OCI-LY3 (cell line): ENCODE measurements at regions not wholly inside any gene's neighbourhood (a gene's known extent, or its start where the extent isn't known, plus 50 kb on each side); places are given as distances from the start of the nearest gene placed in this dataset.
"Not testable (repeated sequence)": the region's sequence is repeated elsewhere in the genome, so short reads cannot be mapped to it uniquely, and the experiment has no call there.

ENCODE experiments used
- EZH2phosphoT487 ChIP-seq: fragments of 200-600 bp; shearing (Covaris generic); IDR thresholded peaks from 2 replicates; pipeline ENCODE4 v1.6.1; 2018; ENCODE audit warnings: antibody characterized with exemption, mixed run types, low read depth
- TF ChIP-seq, protein P1 (sequence below): fragments of 200-600, 300-600 bp; sonication (generic); IDR thresholded peaks from 2 replicates; pipeline ENCODE4 v1.5.1; 2014; ENCODE audit warnings: antibody characterized with exemption, low read length, low read depth

DNA sequence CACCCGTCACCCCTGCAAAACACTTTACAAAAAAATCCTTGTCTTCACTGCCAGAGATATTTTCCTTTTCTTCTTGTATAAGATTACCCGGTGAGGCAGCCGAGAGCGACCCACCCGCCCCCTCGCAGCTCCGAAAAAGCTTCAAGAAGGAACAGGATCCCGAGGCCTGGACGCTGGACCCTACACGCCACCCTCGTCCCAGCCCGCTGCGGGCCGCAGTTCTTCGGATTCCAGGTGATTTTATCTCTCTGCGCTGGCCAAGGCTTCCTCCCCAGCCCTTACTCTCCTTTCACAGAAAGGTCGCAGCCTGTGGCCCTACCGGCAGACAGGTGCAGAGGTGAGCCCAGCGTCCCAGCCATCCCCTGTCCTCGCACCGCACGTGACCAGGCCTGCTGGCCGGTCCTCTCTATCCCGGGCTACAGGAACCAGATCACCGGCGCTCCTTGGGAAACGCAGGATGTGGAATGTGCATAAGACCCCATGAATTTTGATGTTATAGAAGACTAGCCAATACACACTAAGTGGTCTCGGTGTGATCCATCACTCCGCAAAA is 2993.5 kb upstream of the TEKT4 start:
- TF ChIP-seq, protein P1, sequence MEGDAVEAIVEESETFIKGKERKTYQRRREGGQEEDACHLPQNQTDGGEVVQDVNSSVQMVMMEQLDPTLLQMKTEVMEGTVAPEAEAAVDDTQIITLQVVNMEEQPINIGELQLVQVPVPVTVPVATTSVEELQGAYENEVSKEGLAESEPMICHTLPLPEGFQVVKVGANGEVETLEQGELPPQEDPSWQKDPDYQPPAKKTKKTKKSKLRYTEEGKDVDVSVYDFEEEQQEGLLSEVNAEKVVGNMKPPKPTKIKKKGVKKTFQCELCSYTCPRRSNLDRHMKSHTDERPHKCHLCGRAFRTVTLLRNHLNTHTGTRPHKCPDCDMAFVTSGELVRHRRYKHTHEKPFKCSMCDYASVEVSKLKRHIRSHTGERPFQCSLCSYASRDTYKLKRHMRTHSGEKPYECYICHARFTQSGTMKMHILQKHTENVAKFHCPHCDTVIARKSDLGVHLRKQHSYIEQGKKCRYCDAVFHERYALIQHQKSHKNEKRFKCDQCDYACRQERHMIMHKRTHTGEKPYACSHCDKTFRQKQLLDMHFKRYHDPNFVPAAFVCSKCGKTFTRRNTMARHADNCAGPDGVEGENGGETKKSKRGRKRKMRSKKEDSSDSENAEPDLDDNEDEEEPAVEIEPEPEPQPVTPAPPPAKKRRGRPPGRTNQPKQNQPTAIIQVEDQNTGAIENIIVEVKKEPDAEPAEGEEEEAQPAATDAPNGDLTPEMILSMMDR = not testable (repeated sequence)
- not testable (repeated sequence) for TF ChIP-seq EZH2phosphoT487
